ENCODE measurements at regions not wholly inside any gene's neighbourhood (a gene's known extent, or its start where the extent isn't known, plus 50 kb on each side); places are given as distances from the start of the nearest gene placed in this dataset.

DNA sequence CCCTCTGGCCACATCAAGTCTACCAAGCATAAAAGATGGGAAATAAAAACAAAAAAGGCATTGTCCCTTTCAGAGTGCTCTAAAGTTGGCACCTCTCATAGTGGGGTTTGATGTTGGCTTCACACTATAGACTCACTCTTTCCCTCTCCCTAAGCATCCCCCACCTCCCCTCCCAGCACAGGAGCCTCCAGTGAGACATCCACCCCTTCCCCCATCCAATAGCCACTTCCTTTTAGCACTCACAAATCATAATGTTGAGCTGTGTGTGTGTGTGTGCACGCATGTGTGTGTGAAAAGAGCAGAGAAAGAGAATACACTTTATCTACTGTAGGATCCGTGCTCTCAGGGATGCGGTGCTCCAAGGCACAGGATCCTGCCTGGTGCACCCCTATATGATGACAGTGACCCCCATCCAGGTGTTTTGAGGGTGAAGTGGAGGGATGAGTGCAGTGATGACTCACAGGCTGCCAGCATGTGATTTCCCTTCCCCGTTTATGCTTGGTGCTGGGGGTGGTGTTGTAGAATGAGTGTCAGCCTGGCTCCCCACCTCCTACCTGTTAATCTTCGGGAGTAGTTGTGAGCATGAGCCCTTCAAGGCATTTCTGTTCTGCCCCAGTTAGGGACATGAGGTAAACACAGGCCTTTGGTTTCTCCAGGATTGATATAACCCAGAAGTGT lies 235.2 kb upstream of the B3GAT1 start:
- DNase-seq (ENCODE audit: low read depth, low spot score): no peak

DNA sequence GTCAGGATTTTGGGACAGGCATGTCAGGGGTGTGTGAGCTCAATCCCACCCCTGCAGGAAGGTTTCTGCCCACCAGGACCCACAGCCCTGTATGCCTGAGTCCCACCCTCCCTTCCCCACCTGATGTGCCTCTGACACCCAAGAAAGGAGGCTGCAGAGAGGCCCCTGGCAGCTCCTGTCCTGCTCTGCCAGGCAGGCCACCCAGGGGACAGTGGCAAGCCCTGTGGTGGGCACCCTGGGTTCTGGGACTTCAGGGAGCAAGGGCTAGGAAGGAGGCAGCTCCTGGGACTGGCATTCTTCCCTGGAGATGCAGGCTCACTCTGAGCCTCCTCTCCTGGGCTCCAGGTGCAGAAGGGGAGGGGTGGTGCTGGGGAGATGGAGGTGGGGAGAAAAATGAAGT lies 234.5 kb upstream of the B3GAT1 start:
- no peak for DNase-seq (ENCODE audit: low read depth, low spot score)

DNA sequence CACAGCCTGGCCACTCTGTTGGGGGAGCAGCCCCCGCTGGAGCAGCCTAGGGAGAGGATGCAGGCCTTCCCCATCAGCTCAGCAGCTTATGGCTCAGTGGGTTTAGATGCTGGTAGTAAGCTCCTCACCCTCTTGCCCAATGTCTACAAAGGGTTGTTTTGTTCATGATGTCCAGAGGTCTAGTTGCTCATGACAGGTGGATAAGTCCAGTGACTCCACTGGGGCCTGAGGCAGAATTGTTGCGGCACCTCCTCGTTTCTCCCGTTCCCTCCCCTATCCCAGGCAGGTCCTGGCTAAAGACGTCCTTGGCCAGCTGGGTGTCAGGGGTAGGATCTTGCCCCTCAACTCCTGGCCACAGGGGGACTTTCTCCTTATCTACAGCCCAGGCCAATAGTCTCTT lies 233.5 kb upstream of the B3GAT1 start:
- DNase-seq (ENCODE audit: low read depth, low spot score): no peak

DNA sequence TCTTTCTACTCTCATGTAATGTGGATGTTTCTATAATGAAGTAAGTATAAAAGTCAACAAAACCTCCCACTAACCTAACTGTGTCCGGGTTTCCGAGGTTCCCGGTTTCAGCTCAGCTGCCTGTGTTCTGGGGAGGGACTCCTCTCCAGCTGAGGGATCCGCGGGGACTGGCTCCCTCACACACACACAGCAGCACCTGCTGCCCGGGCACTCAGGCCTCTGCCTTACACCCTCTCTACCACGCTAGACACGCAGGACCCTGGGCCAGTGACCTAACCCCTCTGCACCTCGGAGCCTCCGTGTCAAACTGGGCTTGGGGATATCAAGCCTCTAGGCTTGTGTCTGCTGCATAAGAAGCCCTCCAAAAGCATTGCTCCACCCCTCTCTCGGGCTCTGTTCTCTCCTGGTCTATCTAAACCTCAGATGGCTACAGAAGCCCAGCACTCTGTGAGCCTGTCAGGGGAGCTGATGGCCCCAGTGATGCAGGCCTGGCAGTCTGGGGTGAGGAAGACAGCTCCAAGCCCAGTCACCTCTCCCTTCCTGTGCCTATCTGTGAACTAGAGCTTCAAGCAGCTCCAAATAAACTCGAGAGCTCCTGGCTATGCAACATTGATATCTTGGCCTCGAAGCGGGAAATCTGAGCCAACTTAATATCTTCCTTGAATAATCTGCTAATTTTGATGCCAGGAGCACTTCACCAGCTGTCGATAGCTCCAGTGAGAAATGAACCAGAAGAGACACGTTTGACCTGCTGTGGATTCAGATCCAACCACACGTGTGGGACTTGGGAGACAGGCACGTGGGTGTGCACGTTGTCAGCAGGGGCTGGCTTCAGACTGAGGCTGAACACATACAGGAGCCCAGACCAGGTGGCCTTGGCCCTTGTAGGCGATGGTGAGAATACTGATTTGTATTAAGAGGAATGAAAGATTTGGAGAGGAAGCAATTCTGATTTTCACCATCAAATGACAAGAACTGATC lies 232.7 kb upstream of the B3GAT1 start:
- no peak for DNase-seq (ENCODE audit: low read depth, low spot score)

DNA sequence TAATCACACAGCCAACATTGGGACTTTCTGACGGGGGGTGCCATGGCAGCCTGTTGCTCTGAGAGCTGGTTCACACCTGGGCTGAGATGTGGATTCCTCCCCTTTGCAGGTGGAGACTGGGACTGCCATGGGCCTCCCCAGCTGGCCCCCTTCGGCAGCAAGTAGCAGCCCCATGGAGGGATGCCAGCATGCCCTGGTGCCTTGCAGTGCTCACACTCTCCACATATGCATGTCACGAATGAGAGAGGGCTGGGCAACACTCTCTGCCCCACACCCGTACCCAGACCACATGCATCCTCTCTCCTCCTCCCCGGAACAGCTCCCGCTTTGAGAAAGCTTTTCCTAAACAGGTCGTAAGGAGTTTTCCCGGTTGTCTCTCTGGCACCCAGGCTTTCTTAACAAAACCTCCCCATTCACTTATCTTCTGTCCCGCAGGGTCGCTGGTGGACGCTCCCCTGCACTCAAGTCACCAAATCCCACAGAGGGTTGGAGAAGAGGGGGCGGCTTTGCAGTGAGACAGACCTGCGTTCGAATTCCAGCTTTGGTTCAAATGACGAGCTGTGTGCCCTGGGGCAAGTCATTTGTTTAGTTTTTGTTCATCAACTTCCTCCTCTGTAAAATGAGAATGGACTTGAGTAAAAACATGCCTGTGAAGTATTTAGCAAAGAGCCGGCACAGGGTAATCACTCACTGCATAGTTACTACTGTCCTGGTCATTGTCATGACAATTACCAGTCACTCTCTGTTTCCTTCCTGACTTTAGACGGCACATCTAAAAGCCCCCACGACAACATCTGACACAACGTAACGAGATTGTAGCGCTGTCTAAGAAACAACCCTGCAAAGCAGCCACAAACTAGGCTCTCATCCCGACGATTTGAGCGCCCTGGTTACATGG lies 231.3 kb upstream of the B3GAT1 start:
- DNase-seq (ENCODE audit: low read depth, low spot score): no peak

DNA sequence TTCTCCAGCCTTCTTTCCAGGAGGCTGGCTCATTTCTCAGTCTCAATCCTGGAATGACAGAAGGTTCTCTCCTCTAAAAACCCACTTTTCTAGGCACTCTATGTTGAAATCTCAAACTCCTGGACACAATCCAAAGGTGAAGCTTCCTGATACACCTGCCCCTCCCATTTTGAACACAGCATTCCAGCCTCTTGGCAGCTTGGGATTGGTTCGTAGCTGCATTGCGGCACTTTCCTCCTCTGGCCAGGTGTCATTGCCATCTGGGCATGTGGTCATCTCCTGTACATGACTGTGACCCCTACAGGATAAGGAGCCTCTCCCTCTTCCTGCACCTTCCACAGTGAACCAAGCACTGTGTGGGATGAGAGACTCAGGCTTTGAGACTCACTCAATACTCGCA lies 230.2 kb upstream of the B3GAT1 start:
- no peak for DNase-seq (ENCODE audit: low read depth, low spot score)

DNA sequence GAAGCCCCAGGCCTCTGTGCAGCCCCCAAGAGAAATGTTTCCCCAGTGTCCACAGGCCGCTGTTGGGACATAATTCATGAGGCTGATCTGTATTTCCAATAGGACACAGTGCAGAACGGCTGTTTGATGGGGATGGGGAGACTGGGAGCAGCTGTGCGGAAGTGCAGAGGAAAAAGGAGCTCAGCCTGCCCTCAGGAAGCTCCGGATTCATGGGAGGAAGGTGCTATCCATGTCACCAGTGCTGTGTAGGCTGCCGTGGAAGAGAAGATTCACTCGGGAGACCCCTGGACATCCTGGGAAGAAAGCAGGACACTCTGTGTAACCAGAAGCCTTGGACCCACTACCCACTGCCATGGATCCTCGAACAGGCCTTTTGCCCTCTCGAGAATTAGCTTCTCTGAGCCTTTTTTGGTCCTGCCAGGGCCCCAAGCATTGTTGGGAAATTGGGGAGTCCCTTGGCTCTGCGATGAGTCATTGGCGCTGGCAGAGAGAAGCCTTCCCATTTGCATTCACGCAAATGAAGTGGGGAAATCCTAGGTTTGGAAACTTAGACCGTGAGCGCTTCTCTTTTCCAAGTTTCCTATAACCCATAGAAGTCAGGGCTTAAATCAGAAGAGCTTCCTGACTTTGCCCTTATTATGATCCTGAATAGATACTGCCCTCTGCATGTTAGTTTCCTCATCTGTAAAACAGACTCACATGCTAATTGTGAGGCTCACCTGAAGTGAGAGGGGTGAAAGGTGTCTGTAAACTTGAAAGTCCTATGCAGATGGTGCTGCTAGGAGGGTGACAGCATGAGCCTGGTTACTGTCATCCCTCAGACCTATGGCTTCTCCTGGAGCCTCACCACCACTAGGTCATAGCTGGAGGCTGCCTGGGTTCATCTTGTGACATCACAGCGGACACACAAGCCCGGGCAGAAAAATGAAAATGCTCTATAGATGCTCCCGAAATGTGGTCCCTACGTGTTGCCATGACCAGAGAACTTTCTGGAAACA lies 229.2 kb upstream of the B3GAT1 start:
- no peak for DNase-seq (ENCODE audit: low read depth, low spot score)

DNA sequence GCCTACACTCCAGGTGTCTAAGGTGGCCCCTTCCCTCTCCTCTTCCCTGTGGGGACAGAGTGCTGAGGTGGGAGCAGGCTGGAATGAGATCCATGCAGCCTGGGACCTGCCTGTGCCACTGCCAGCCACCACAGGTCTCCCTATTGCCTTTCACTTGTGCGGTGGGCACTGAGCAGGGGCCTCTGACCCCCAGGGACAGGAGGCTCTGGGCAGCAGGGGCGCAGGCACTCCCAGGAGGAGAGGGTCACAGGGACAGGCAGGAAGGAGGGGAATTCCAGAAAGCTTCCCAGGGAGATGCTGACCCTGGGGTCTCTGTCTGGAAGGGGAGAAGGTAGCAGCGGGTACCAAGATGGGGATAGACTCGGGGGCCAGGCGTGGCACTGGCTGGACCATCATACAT lies 228.5 kb upstream of the B3GAT1 start:
- DNase-seq (ENCODE audit: low read depth, low spot score): no peak

DNA sequence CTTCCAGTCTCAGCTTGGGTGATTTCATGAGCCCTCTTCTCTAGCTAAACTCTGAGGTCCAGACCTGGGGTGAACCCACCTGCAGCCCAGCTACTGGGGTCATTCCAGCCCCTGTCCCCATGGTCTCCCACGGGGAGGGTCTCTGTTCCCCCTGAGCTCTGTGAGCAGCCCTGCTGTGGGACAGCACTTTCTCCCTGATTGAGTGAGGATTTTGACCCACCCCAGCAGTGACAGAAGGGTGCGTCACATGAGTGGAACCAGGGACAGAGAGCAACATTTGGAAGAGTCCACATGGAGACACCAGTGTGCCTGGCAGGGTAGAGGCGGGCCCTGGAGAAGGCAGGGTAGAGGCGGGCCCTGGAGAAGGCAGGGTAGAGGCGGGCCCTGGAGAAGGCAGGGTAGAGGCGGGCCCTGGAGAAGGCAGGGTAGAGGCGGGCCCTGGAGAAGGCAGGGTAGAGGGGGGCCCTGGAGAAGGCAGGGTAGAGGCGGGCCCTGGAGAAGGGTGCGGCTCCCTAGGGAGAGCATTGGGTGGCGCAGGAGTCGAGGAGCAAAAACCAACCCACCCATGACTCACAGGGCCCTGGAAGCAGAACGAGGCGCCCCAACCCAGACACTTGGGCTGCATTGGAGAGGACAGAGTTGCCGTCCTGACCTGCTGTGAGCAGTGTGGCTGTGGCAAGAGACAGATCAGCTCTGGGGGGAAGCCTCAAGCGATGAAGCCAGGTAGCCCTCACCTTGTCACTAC lies 227.7 kb upstream of the B3GAT1 start:
- no peak for DNase-seq (ENCODE audit: low read depth, low spot score)

DNA sequence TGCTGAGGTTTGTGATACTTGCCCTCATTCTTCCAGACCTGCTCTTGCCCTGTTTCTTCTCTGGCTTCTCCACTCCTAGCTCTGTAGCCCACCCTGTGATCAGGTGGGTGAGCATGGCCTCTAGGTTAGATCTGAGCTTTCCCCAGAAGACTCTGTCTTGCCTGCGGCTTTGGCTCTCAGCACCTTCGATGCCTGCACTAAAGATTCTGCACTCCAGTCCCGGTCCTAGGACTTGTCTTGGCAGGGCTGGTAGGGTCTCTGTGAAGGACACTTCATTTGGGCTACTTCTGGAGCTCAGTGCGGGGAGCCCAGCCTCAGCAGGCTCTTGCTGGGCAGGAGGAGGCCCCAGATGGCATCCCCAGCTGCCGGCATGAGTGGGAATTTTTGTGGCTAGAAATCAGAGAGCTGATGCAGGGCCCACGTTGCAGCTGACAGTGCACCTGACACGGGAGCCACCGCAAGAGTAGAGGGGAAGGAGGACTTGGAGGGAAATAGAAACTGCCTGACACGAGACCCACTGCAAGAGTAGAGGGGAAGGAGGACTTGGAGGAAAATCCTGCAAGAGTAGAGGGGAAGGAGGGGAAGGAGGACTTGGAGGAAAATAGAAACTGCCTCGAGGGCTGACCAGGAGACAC lies 226.9 kb upstream of the B3GAT1 start:
- DNase-seq (ENCODE audit: low read depth, low spot score): no peak

DNA sequence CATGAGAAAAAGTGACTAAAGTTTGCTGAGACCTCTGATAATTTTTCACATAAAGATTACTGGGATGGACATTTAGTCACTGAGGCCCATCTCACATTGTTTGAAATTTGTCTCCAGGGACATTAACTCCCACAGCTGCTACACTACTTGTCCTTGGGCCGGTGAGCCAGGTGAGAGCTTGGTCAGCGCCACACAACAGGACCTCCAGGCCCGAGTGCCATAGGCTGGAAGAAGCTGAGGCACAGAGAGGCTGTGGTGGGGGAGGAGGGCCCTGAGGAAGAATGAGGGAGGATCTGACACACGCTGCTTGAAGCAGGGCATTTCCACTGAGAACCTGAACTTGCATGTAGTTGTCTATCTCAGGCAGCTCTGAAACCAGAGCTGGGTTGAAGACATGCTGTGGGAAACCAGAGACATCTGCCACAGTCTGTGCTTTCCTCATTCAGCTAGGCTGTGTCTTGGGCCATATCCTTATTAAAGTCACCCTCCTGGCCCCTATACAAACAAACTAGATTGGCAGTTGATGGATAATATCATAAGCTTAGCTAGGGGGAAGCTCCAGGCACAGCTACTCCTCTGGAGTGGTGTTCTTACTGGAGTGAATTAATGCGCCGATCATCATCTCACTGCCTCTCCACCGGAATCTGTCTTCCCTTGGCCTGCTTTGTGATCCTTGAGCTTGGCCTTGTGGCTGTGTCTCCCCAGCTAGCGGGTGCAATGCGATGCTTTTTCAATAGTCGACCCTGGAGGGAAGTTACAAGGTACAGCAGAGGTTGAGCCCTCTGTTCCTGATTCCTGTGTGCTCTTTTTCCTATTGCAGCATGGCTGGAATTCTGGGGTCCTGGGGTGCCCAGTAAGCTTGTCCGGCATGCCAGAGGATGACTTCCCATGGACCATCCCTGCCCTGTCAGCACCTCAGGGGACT lies 225.3 kb upstream of the B3GAT1 start:
- DNase-seq (ENCODE audit: low read depth, low spot score): no peak

DNA sequence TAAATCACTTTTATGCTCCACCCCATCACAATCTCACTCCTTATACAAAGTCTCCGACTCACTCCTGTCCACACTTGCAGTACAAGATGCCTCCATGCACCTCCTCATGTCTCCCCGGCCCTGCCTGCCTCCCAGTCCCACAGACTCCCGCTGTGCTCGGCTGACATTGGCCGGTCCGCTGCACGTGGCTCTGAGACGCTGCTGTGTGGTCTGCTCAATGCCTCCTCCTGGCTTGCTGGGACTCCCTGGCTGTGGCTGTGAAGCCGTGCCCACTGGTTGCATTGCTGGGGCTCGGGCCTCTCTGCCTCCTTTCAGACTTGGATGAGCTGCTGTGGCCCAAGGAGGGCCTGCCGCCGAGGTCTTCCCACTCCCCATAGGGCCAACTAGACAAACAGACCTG lies 224.0 kb upstream of the B3GAT1 start:
- no peak for DNase-seq (ENCODE audit: low read depth, low spot score)

DNA sequence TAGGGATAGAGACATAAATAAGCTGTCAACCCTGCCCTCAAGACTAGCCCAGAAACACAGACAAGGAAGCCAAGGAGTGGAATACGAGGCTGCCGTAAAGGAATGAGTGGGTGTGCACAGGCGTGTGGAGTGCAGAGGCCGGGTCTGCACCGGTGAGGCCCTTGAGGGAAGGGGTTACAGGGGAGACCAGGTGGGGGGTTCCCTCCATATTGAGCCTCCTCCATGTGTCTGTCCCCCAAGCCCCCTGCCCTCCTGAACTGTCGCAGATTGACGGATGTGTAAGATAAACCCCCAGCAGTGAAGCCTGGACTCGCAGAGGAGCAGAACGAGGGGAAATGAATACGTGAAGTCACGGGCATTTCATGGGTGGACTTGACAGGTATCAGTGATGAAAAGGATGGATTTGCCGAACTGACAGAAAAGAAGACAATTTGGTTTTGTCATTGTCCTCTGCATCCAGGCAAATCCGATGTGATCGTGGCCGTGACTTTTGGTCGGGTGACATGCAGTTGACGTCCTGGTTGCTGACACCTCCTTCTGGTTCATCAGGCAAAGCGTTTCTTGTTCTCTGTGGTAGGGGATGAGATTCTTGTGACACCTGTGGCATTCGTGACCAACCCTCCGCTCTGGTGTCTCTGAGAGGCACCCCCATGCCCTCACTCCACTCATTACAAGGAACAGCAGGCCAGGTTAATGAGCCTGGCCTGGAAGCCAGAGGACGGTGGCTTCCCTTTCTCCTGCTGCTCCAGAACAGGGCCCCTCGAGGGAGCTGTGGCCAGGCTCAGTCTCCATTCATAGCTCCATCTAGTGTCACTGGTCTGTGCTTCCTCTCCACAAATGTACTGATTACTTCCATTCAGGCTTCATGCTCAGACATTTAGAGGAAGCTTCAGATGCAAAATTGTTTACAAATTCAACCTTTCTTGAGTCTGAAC lies 223.1 kb upstream of the B3GAT1 start:
- no peak for DNase-seq (ENCODE audit: low read depth, low spot score)

DNA sequence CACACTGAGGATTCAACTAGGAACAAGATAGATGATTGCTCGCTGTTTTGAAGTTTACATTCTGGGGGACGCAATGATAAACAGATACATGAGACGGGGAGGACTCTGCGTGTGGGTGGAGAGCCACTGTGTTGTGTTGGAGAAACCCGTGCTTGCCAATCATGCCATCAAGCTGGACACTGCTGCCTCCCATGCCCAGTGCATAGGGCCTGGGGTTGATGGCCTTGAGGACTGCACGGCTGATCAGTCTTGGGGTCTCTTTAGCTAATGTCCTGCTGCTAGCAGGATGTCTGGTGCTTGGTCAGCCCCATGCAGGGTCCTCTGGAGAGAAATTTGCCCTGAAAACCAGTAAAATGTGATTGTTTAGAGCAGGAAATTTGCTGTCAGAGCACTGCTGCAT lies 221.2 kb upstream of the B3GAT1 start:
- no peak for DNase-seq (ENCODE audit: low read depth, low spot score)

DNA sequence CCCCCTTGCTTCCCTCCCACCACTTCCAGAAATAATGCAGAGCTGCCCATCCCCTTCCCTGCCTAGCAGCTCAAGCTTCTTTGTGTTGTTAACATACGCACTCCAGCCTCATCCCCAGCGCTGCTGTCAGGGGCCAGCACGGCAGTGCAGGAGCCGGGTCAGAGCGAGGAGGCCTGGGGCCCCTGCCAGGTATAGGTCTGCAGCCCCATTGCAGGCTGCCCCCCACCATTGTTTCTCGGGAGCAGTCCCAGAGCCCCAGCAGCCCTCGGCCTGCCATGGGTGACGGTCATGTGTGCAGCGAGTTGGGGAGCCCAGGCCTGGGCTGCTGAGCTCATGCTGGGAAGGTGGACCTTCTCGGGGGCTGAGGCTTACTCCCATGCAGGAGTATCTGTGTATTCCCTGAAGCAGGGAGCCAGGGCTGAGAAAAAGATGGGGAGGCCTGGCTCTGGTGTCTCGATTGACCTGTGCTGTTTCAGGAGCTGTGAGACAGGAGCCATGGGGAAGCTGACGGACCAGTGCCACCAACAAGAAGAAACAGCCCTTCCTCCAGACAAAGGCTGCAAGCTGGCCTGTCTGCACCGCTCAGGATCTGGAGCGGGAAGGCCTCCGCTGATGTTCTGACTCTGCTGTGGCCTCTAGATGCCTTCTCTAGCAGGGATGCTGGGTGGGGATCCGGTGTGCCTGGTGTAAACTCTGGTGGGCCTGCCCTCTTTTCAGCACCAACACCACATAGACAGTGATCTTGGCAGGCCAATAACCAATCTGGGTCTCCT lies 220.5 kb upstream of the B3GAT1 start:
- no peak for DNase-seq (ENCODE audit: low read depth, low spot score)

DNA sequence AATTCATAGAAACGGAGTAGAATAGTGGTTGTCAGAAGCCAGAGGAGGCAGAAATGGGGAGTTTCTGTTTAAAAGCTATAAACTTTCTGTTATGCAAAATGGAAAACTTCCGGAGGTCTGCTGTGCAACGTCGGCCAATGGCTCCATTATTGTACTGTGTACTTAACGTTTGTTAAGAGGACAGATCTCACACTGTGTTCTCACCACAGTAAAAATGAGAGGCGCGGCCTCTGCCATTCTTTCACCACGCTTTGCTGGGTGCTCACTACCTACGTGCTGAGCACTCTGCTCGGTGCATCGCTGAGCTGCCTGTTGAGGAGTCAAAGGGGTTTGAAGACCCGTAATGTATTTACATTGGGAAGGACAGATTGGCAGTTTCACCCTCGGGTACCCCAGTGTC lies 218.8 kb upstream of the B3GAT1 start:
- DNase-seq (ENCODE audit: low read depth, low spot score): no peak

DNA sequence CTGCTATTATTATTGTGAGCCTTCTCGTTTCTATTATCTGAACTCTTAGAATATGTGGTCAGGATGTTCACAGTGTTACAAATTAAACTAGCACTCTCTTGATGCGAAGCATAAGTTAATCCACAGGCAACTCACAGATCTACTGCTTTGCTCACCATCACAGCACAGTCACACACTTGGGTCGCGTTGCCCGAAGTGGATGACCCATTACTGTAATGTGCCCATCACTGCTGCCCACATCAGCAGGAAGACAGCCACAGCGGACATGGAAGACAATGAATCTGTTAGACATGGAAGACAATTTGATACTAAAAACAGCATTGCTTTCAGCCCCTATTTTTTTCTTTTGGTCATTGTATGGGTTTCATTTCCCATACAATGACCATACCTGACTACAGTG lies 216.4 kb upstream of the B3GAT1 start:
- no peak for DNase-seq (ENCODE audit: low read depth, low spot score)

All from smooth muscle cell of the brain vasculature (primary cell).